ENCODE measurements at regions not wholly inside any gene's neighbourhood (a gene's known extent, or its start where the extent isn't known, plus 50 kb on each side); places are given as distances from the start of the nearest gene placed in this dataset.

GRCh38 chr6:109315341-109316110 lies 66.7 kb downstream of the CD164 start:
- DNase-seq = no peak

GRCh38 chr6:109314313-109314712 lies 68.0 kb downstream of the CD164 start:
- DNase-seq = no peak

DNA sequence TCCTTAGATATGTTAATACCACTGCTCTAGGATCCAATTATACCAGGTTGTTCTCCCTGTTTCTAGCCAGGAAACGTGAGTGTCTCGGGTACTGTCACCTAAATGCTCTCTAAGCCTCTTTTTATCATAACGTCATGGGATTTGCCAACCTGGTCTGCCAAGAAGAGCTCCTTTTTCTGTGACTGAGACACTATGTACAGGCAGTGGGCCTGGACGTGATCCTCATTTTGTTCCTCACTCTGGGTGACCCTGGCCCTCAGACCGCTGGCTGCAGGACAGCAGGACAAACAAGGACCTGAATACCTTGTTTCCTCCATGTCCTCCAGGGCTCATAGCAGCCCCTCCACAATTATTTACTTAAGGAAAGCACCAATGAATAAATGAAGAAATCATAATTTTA lies 69.1 kb downstream of the CD164 start:
- no peak for DNase-seq

DNA sequence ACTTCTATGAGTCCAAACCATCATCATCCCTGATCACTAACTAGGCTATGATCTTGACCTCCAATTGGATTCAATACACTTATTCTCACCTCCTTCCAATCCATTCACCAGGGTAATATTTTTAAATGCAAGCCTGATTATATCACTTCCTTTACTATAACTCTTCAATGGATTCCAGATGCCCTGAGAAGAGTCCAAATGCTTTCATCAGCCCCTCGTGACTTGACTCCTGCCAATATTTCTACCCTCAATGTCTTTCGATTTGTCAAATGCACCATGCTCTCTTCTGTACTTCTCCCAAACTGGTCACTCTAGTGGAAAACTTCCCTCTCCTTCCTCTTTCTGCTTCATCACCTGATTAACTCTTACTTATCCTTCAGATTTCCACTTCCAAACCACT lies 70.8 kb downstream of the CD164 start:
- DNase-seq = no peak

GRCh38 chr6:109309917-109310316 lies 72.3 kb downstream of the CD164 start:
- no peak for DNase-seq

DNA sequence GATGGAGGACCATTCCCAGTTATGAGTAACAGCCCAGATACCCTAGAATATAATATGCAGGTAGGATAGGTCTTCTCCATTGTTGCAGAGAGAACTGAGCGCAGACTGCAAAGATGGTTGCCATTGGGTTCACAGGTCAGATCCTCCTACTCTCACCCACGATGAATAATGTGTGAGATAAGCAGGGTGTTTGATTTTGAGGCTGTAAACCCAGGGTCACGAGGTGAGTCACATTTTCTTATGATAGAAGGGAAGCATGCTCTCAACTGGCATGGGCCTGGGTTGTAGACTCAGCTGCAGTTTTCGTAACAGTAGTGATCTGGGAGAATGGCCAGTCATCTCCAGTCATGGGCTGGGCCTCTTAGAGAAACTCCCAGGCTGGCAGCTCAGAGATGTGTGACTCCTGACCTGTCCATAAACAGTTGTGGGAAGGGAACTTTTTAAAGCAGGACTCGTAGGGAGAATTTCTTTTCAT lies 74.2 kb downstream of the CD164 start:
- DNase-seq = no peak

DNA sequence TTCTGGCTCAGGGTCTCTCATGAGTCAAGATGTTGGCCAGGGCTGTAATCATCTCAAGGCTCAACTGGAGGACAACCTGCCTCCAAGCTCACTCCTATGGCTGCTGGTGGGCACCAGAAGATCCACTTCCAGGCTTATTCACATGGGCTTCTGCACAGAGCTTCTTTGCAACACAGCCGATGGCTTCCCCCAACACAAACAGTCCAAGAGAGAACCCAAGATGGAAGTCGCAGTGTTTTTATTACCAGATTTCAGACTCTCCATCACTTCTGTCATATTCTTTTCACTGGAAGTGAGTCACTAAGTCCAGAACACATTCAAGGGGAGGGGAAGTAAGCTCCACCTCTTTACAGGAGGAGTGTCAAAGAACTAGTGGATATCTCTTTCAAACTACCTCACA lies 75.5 kb downstream of the CD164 start:
- DNase-seq = no peak

- no peak for DNase-seq
Measured at GRCh38 chr6:109305028-109305427, 77.2 kb downstream of the CD164 start.

DNA sequence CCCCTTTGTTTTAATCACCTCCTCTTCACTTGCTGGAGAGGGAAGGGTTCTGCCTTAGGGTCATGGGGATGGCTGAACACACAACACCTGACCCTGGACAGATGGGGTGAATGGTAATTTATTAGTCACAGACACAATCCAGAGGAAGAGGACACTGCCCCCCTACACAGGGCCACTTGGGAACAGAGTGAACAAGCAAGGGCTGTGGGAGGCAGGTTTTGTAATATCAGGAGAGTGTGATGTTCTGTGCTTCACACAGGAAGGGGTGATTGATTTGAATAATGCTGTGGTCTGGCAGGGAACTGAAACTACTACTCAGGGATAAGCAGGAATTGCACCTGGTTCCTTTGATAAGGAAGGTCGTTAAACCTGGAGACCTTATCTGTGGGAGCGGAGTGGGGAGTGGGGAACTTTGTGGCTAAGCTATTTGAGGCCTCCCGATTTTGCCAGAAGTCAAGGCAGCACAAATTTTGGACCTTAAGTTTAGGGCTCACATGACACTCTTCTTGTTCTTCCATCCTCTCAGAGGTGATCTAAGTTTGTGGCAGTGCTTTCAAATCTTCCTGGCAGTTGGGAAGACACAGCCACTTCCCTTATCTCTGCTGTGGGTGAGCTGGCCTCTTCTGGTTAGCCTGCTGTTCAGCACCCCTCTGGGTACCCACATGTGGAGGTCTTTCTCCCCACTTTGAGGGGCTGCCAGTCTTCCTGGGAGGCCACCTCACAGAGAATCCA lies 77.8 kb downstream of the CD164 start:
- no peak for DNase-seq

GRCh38 chr6:109303640-109304283 lies 78.5 kb downstream of the CD164 start:
- DNase-seq = no peak

DNA sequence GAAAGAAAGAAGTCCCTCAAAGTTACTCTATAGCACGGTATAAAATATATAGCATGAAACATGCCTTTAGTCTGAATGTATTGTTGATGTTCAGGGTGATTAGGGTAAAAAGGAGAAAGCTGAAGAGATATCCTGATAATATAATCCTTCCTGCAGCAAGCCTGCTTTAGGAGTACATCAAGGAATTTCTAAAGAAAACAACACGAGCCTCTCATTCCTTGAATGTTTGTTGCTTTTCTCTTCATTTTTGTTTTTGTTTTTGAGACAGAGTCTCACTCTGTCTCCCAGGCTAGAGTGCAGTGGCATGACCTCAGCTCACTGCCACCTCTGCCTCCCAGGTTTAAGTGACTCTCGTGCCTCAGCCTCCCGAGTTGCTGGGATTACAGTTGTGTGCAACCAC lies 79.1 kb downstream of the CD164 start:
- DNase-seq = no peak

GRCh38 chr6:109302176-109302575 lies 80.1 kb downstream of the CD164 start:
- no peak for DNase-seq

- no peak for DNase-seq
Measured at GRCh38 chr6:109301418-109301817, 80.8 kb downstream of the CD164 start.

DNA sequence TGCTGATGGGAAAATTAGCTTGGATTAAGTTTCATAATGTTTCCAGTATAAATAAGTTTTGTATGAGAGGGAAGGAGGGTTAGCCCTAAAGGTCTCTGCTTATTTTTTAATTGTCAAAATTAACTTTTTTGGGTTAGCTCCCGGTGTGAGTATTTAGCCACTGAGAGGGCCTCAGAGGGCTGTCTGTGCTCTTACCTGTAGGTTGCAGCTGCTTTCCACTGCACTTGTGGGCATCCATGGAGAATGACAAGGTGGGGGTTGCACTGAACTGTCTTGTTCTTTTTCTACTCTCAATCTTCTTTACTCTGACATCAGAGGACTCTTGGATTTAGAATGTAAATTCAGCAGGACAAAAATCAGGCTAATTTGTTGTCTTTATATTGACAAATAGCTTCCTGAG lies 81.4 kb downstream of the CD164 start:
- DNase-seq = no peak

DNA sequence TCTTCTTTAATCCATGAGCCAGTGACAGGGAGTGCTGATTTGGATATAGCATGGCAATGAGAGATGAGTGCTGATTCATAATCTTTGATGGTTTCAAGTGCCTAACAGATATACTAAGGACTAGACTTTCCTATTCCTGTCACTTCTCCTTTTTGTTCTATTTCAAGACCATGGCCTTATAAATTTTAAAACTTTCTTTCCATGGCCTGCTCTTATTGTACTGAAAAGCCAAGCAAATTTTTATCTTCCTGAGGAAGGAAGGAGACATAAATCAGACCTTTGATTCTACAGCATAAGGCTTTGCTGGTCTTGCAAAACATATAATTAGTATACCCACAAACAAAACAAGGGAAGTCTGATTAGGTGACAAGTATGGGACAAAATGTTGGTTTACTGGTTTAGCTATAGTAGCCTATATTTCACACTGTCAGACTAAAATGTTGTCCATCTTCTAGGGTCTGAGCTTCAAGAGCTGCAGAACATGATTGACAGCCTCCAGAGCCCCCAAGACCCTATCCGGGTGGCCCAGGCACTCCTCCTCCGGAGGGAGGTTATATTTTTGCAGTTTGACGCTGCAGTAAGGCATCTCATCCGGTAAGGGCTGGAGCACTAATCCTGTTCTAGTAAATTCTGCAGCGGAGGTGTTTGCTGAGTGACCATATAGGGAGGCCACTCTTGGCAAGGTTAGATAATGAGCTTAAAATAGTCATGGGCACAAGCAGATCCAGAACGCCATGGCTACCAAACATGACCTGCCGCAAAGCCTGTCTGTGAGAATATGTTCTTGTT lies 82.3 kb downstream of the CD164 start:
- no peak for DNase-seq

GRCh38 chr6:109299265-109299607 lies 83.0 kb downstream of the CD164 start:
- no peak for DNase-seq

GRCh38 chr6:109298605-109299264 lies 83.5 kb downstream of the CD164 start:
- no peak for DNase-seq

GRCh38 chr6:109297406-109298110 lies 84.7 kb downstream of the CD164 start:
- DNase-seq = no peak

- DNase-seq = no peak
Measured at GRCh38 chr6:109296971-109297372, 85.3 kb downstream of the CD164 start.

- DNase-seq = no peak
Measured at GRCh38 chr6:109296452-109296851, 85.8 kb downstream of the CD164 start.

GRCh38 chr6:109295774-109296156 lies 86.5 kb downstream of the CD164 start:
- no peak for DNase-seq

Data from right kidney (tissue), 1 donor.